ENCODE measurements at regions not wholly inside any gene's neighbourhood (a gene's known extent, or its start where the extent isn't known, plus 50 kb on each side); places are given as distances from the start of the nearest gene placed in this dataset.
A peak's percentile ranks its signal among the peaks of the same experiment; 100 is the strongest.

DNA sequence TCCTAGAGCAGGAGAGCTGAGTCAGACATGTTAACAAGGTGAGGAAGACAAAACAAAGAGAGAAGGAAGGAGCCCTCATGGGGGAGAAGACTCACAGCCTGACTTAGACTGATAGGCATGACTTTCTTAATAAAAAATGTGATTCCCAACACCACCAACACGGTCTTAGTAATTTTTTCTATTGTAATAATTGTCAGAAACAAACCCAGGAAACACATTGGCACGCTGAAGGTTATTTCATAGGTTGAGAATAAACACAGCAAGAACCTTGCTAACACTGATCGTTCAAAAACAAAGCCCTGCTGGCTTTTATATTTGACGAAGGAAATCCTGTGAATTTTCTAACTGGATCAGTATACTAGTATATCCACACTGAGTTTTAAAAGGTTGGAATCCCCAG lies 286.8 kb downstream of the HACE1 start:
- DNase-seq = no peak

GRCh38 chr6:104566411-104566810 lies 293.3 kb downstream of the HACE1 start:
- DNase-seq = no peak

GRCh38 chr6:104563306-104563705 lies 296.4 kb downstream of the HACE1 start:
- no peak for DNase-seq

GRCh38 chr6:104559435-104560202 lies 300.1 kb downstream of the HACE1 start:
- no peak for DNase-seq

DNA sequence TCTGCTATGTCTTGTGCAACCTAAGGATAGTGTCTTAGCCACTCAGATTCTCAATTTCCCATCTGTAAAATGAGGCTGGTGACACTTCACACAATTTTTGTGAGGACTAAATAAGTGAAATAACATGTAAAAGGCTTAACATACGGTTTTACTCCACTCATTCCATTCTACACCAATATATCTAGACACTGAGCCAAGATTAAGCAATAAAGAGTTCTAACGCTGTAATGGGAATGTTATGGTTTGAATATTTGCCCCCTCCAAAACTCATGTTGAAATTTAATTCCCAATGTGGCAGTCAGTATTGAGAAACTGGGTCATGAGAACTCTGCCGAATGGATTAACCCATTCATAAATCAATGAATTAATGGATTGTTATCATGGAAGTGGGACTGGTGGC lies 301.0 kb downstream of the HACE1 start:
- DNase-seq = no peak

DNA sequence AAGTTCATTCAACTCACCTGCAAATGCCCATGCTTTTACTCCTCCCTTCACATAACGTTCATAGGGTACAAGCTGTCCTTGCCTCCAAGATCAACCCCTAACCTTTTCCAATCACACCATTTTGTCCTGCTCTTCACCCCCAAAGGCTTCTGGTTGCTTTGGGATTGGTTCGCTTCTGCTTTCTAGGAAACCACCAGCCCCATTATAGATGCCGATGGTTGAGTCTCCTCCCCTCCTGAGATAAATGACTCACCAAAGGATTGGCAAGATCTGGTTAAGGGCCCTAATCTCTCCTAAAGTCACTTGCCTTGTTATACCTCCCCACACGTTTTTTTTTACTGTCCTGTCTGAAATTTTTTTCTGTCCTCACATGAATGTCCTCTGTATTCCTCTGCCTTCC lies 311.4 kb downstream of the HACE1 start:
- DNase-seq = no peak

GRCh38 chr6:104541411-104541810 lies 318.3 kb downstream of the HACE1 start:
- DNase-seq = no peak

GRCh38 chr6:104540743-104541142 lies 319.0 kb downstream of the HACE1 start:
- no peak for DNase-seq

DNA sequence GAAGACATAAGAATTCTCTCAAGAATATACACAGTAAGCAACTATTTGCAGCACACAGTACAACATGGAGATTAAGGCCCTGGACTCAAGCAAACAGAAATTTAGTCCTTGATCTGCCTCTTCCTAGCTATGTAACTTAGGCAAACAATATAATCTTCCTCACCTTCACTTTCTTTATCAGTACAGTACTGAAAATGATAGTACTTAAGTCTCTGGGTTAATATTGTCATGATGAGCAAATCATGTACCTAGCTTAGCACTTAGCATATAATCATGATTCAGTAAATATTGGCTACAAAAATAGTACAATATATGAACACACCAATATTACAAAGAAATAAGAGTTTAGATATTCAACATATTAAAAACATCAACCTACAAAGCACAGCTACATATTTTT lies 320.5 kb downstream of the HACE1 start:
- DNase-seq = no peak

GRCh38 chr6:104537872-104538271 lies 321.8 kb downstream of the HACE1 start:
- DNase-seq = no peak

GRCh38 chr6:104537180-104537579 lies 322.5 kb downstream of the HACE1 start:
- no peak for DNase-seq

DNA sequence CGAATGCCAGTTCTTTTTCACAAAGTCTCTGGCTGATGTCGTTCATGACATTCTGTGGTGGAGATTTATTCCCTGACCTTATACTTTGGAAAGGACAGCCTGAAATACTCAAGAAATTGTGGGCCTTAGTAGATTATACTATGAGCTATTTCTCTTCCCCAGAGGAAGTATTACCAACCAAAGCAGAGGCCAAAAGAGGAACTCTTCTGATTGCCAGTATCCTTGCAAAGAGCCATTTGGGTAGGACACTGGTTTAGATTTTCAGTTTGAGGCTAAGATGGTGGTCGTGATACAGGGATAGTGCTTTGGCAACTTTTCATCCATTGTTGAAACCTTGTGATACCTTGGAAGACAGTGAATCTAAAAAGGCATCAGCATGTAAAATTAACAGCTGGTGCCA lies 327.3 kb downstream of the HACE1 start:
- no peak for DNase-seq

DNA sequence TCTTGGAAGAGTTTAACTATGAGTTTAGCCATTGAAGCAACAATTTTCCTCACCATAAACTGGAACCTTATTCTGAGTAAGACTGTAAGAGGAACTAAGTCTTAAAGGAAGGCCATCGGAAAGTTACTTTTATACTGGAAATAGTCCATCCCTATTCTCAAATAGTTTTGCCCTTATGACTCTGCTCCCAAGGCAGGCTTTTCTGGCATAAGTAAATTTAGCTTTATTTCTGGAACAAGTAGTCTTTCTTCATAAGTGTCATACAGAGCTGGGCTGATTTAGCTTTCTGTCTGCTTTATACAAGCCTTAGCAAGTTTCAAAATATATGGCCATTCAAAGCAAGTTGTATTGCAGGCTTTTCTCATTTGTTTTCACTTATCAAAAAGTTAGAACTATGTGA lies 328.1 kb downstream of the HACE1 start:
- no peak for DNase-seq

DNA sequence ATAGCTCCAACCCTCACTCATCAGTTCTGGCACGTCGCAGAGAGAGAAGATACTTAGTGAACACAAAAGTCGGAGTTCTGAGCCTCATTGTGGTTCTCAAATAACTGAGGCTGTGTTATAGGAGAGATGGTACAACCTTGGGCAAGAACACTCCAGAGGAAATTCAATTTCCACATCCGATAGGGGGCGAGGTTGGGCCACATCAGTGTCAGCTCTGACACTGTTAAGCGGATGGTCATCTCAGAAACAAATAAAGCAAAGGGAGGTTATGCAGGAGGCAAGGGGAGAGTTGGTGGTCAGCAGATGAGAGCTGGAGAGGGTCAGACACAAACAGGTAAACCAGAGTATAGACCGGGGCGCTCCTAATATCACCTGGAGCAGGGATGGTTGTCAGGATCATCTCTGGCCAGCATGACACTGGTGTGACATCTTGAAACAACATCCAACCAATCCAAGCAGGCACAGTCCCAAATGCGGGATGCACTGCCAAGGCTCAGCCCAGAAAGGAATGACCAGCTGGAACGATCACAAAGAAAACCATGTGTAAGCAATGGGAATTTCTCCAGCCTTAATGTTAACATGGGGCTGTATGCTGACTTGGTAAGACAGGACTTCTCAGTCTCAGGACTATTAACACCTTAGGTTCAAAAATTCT lies 331.8 kb downstream of the HACE1 start:
- no peak for DNase-seq

DNA sequence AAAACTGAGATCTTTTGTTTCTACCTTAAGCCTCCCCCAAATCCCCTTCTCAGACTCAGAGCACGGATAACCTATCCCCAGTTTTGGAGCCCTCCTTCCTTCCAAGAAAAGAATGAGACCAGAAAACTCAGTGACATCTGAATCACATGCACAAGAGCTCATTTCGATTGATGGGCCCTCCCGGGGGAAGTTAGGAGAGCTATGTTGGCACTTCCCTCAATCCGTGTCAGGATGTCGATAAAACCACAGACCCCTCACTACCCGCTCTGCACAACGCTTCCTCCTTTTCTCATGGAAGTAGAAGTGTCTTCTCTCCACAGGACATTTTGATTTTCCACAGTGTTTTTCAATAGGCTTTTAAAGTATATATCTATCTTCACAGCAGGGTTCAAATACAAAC lies 332.4 kb downstream of the HACE1 start:
- no peak for DNase-seq

DNA sequence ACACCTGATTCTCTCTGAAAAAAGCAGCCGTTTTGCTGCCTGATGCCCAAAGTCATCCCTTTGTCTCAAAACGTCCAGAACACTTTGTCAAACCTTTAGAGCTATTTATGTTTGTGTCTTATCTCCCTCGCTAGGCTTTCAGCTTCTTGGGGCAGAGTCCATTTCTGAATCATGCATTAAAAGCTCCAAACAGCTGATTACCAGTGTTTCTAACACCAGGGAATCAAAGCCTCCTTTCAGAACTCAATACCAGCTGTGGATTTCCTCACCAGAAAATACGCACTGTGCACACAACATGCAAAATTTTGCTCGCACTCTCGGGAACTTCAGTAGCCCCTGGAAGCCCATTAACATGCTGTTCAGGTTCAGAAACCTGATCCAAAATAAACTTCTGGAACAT lies 333.3 kb downstream of the HACE1 start:
- DNase-seq = no peak

- peak; percentile 16 for DNase-seq
These were observed 333.9 kb downstream of the HACE1 start for GRCh38 chr6:104525677-104526322.

DNA sequence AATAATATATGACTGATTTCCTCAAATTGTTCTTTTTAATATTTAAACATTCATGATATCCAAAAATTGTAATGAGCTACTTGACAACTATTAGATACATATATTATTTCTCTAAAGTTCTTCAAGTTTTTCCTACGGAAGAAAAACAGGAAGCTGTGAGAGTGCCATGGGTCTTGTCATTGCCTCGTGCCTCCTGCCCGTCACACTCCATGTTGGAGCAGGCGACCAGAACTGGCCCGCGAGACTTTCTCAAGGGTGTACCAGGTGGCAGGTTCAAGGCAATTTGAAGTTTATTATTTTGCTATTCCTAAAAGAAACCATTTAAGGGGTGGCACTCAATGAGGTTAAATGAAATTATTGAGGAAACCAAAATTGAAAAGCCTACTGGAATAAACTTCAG lies 337.2 kb downstream of the HACE1 start:
- DNase-seq = no peak

GRCh38 chr6:104521176-104521575 lies 338.5 kb downstream of the HACE1 start:
- DNase-seq = no peak

DNA sequence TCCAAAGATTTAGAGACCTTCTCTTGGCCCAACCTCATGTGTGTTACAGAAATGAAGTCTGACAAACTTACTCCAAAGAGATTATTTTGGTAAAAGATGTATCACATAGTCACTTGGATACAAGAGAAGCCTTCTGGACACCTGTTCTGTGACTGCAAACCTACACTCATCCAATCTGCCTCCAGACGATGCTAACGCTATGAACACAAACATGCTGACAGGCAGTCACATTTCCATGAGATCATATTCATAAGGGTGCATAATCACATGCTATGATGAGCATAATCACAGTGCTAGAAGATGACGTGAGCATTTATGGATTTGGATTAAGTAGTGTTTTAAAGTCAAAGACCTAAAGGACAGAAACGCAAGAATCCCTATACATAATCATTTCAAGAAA lies 340.2 kb downstream of the HACE1 start:
- no peak for DNase-seq

DNA sequence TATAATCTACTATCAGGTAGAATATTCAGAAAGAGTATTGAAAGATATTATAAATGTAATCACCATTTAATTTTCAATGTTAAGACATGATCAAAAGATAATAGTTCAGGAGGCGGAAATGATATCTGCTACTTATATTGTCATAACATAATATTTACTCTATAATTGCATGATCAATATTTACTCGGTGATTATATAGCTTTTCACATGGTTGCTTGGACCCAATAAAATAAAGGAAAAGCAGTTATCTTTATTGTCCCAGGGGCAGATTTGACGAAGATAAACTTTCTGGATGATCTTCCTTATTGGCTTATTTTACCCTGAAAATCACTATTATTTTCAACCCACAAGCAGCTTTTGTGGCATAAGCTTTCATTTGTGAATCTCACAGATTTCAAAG lies 350.4 kb downstream of the HACE1 start:
- no peak for DNase-seq

DNA sequence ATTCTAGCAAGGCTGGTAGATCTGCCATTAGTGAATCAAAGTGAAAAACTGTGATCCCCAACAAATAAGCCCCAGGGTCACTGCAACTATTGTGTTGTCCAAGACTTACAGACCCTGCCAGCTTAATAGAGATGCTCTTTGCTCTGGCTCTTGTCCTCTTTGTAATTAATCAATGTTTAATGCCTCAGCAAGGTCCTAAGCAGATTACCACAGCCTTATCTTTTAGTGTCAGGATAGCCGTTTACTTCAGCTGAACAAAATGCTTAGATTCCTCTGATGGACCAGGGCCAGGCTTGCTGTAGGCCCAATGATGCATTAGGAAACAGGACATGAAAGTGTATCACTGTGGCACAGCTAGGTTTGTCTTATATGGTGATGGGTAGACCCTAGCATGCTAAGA lies 353.3 kb downstream of the HACE1 start:
- DNase-seq = no peak

GRCh38 chr6:104505838-104506237 lies 353.9 kb downstream of the HACE1 start:
- DNase-seq = peak; percentile 18

DNA sequence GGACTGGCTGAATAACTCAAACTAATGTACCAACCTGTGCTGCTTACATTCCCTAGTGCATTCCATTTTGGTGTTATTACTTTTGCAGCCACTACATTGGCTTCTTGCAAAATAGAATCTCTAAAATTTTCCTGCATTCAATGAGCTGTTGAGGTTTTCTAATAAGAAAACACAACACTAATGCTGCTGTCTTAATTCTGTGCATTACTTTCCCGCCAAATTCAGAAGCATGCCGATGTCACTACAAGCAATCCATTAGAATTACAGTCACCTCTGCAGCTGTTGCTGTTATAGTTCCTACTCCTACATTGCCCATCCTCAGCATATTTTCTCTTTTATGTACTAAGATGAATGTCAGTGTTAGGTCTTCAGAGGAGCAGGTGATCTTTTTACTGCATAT lies 359.5 kb downstream of the HACE1 start:
- no peak for DNase-seq
